H9 (cell line): ENCODE measurements at regions not wholly inside any gene's neighbourhood (a gene's known extent, or its start where the extent isn't known, plus 50 kb on each side); places are given as distances from the start of the nearest gene placed in this dataset.

Source experiments
- DNase-seq: peaks from one replicate; pipeline ENCODE4 v3.0.0-alpha.2; 2017
- H2AFZ ChIP-seq: one replicate; pipeline ENCODE4 v1.6.1; 2013; ENCODE audit warnings: mild to moderate bottlenecking, low read length, control low read depth, moderate library complexity
- H2AK5ac ChIP-seq: 2 replicates; pipeline ENCODE4 v1.6.1; 2013; ENCODE audit warnings: low read length, control low read depth, mixed read lengths; ENCODE audit not compliant: insufficient read length
- H2BK120ac ChIP-seq: one replicate; pipeline ENCODE4 v1.6.1; 2013; ENCODE audit warnings: low read depth, mild to moderate bottlenecking, low read length, control low read depth, inconsistent platforms; ENCODE audit not compliant: poor library complexity, severe bottlenecking
- H2BK12ac ChIP-seq: 2 replicates; pipeline ENCODE4 v1.6.1; 2013; ENCODE audit warnings: low read length, control low read depth, mixed read lengths, low read depth; ENCODE audit not compliant: insufficient read length
- H2BK15ac ChIP-seq: 2 replicates; pipeline ENCODE4 v1.6.1; 2013; ENCODE audit warnings: low read depth, low read length, control low read depth
- H2BK20ac ChIP-seq: one replicate; pipeline ENCODE4 v1.6.1; 2013; ENCODE audit warnings: low read depth, mild to moderate bottlenecking, low read length, control low read depth, inconsistent platforms; ENCODE audit not compliant: poor library complexity, severe bottlenecking
- H2BK5ac ChIP-seq: 2 replicates; pipeline ENCODE4 v1.6.1; 2013; ENCODE audit warnings: low read length, control low read depth, mixed read lengths; ENCODE audit not compliant: insufficient read length
- H3K14ac ChIP-seq: 2 replicates; pipeline ENCODE4 v1.6.1; 2013; ENCODE audit warnings: low read length, control low read depth; ENCODE audit not compliant: insufficient read depth
- H3K18ac ChIP-seq: 2 replicates; pipeline ENCODE4 v1.6.1; 2013; ENCODE audit warnings: low read depth, mild to moderate bottlenecking, mixed read lengths, low read length, control low read depth; ENCODE audit not compliant: insufficient read length
- H3K23ac ChIP-seq: 2 replicates; pipeline ENCODE4 v1.6.1; 2013; ENCODE audit warnings: low read length, control low read depth, mixed read lengths, low read depth; ENCODE audit not compliant: insufficient read length
- H3K23me2 ChIP-seq: 2 replicates; pipeline ENCODE4 v1.6.1; 2013; ENCODE audit warnings: low read depth, mild to moderate bottlenecking, mixed read lengths, low read length, control low read depth; ENCODE audit not compliant: insufficient read length, poor library complexity, severe bottlenecking
- H3K27ac ChIP-seq: 2 replicates; pipeline ENCODE4 v1.5.1; 2013; ENCODE audit warnings: low read length, control low read depth, mixed read lengths, low read depth; ENCODE audit not compliant: insufficient read length
- H3K27me3 ChIP-seq: 2 replicates; pipeline ENCODE4 v1.6.1; 2013; ENCODE audit warnings: low read length, control low read depth, inconsistent platforms; ENCODE audit not compliant: insufficient read depth
- H3K4ac ChIP-seq: 2 replicates; pipeline ENCODE4 v1.6.1; 2013; ENCODE audit warnings: low read depth, mild to moderate bottlenecking, control low read depth, inconsistent platforms, low read length, moderate library complexity
- H3K4me1 ChIP-seq: 2 replicates; pipeline ENCODE4 v1.6.1; 2013; ENCODE audit warnings: low read length, control low read depth, inconsistent platforms; ENCODE audit not compliant: insufficient read depth
- H3K4me2 ChIP-seq: 2 replicates; pipeline ENCODE4 v1.6.1; 2013; ENCODE audit warnings: low read length, control low read depth, mixed read lengths; ENCODE audit not compliant: insufficient read length, insufficient read depth
- H3K56ac ChIP-seq: 2 replicates; pipeline ENCODE4 v1.6.1; 2013; ENCODE audit warnings: low read depth, mild to moderate bottlenecking, mixed read lengths, low read length, control low read depth; ENCODE audit not compliant: insufficient read length
- H3K79me1 ChIP-seq: 2 replicates; pipeline ENCODE4 v1.6.1; 2013; ENCODE audit warnings: low read depth, mild to moderate bottlenecking, moderate library complexity, low read length, control low read depth, inconsistent platforms; ENCODE audit not compliant: insufficient read depth, poor library complexity, severe bottlenecking
- H3K79me2 ChIP-seq: 2 replicates; pipeline ENCODE4 v1.6.1; 2013; ENCODE audit warnings: low read length, control low read depth, inconsistent platforms; ENCODE audit not compliant: insufficient read depth
- H3K9ac ChIP-seq: 2 replicates; pipeline ENCODE4 v1.6.1; 2013; ENCODE audit warnings: low read length, control low read depth, mixed read lengths; ENCODE audit not compliant: insufficient read length; ENCODE audit errors: extremely low read depth
- H3K9me3 ChIP-seq: one replicate; pipeline ENCODE4 v1.6.1; 2013; ENCODE audit warnings: low read depth, low read length, inconsistent platforms; ENCODE audit not compliant: control insufficient read depth
- H3T11ph ChIP-seq: one replicate; pipeline ENCODE4 v1.6.1; 2013; ENCODE audit warnings: mild to moderate bottlenecking, low read length, control low read depth, inconsistent platforms
- H4K20me1 ChIP-seq: one replicate; pipeline ENCODE4 v1.6.1; 2013; ENCODE audit not compliant: control insufficient read depth, insufficient read length, insufficient read depth
- H4K5ac ChIP-seq: 2 replicates; pipeline ENCODE4 v1.6.1; 2013; ENCODE audit warnings: low read depth, mild to moderate bottlenecking, mixed read lengths, low read length, control low read depth; ENCODE audit not compliant: insufficient read length
- H4K8ac ChIP-seq: replicated peaks from 2 replicates; pipeline ENCODE4 v1.6.1; 2013; ENCODE audit warnings: low read length, control low read depth, mixed read lengths, low read depth; ENCODE audit not compliant: insufficient read length
- H4K91ac ChIP-seq: 2 replicates; pipeline ENCODE4 v1.6.1; 2013; ENCODE audit warnings: low read depth, mild to moderate bottlenecking, moderate library complexity, mixed read lengths, low read length, control low read depth; ENCODE audit not compliant: insufficient read length
- H3K27ac Mint-ChIP-seq, 3 experiments: 2 replicates in 2 of 3; 3 replicates in 1 of 3; pipeline ENCODE4 v1.8.0; 2020 to 2021; ENCODE audit warnings: mixed read lengths in 3 of 3, mild to moderate bottlenecking in 1 of 3, moderate library complexity in 1 of 3
- H3K27me3 Mint-ChIP-seq: 2 replicates; pipeline ENCODE4 v1.8.0; 2021; ENCODE audit warnings: low read depth, mild to moderate bottlenecking, moderate library complexity, mixed read lengths
- H3K36me3 Mint-ChIP-seq, 3 experiments: 2 replicates in 2 of 3; 3 replicates in 1 of 3; pipeline ENCODE4 v1.8.0; 2020 to 2021; ENCODE audit warnings: low read depth in 3 of 3, mixed read lengths in 3 of 3; ENCODE audit not compliant: insufficient read depth in 1 of 3
- H3K4me1 Mint-ChIP-seq, 2 experiments: 2 replicates each; pipeline ENCODE4 v1.8.0; 2020; ENCODE audit warnings: mixed read lengths in 2 of 2
- H3K4me3 Mint-ChIP-seq, 2 experiments: 2 replicates in 1 of 2; 3 replicates in 1 of 2; pipeline ENCODE4 v1.8.0; 2020 to 2021; ENCODE audit warnings: mild to moderate bottlenecking in 2 of 2, mixed read lengths in 2 of 2, moderate library complexity in 1 of 2
- H3K9me3 Mint-ChIP-seq, 2 experiments: 2 replicates in 1 of 2; 3 replicates in 1 of 2; pipeline ENCODE4 v1.8.0; 2020; ENCODE audit warnings: mild to moderate bottlenecking in 2 of 2, mixed read lengths in 2 of 2, moderate library complexity in 1 of 2
- WGBS: extraction: QIAGEN DNeasy Blood & Tissue Kit; methylation state at CpG from one replicate; pipeline ENCODE4 v1.1.7; 2013; ENCODE audit warnings: missing lambda C conversion rate, low lambda C conversion rate, mixed read lengths; ENCODE audit not compliant: insufficient read length; ENCODE audit errors: extremely low coverage; 5-methylcytosine and 5-hydroxymethylcytosine counted together
- TF ChIP-seq, protein P1 (sequence below): fragments of 200-600 bp; sonication (generic); conservative IDR thresholded peaks from 3 replicates; pipeline ENCODE4 v1.8.0; 2021; ENCODE audit warnings: antibody characterized with exemption, mild to moderate bottlenecking

DNA sequence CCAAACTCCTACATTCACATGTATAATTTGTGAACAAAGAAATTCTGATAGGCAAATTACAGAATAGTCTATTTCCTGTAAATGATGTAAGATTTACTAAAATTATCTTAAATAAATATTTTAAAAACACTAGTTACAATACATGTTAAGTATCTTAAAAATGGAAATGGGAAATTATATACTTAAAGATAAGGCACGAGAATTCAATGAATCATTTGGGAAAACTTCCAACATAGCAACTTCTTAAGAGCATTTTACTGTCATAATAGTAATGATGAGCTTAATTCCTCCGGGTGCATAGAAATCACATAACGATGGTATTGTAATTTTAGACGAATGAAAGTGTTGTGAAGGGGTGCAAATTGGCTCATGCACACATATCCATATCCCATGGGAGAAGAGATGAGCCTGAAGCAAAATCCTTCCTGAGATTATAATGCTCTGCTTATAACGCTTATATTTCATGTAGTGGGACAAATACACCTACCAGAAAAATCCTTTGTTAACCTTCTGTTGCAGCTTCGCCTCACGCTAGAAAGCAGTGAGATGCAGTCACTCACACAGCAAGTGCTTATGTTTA is 873.5 kb downstream of the PDHA2 start:
- Mint-ChIP-seq H3K9me3 (no peaks in the 10 kb centered on the region), H3K27me3 (no peaks in the 10 kb centered on the region), H3K4me3 (no peak overlapping the region), H3K27ac (no peak overlapping the region), H3K4me1 (no peaks in the 10 kb centered on the region), H3K36me3 (no peaks in the 10 kb centered on the region)
- no peak overlapping the region for H2BK120ac ChIP-seq
- H3K27ac ChIP-seq, result no peak overlapping the region
- no peak overlapping the region for H4K8ac ChIP-seq
- H3K23me2 ChIP-seq, result no peaks in the 10 kb centered on the region
- no peaks in the 10 kb centered on the region for H4K20me1 ChIP-seq
- no peak overlapping the region for H3K14ac ChIP-seq
- no peak overlapping the region for H4K5ac ChIP-seq
- H2BK5ac ChIP-seq, result no peak overlapping the region
- H2AFZ ChIP-seq, result no peak overlapping the region
- H3K4me1 ChIP-seq, result no peaks in the 10 kb centered on the region
- H3K9ac ChIP-seq, result no peak overlapping the region
- H2BK20ac ChIP-seq, result no peak overlapping the region
- H3K4me2 ChIP-seq, result no peak overlapping the region
- H3T11ph ChIP-seq, result no peak overlapping the region
- DNase-seq, result no peak
- no peak overlapping the region for H3K23ac ChIP-seq
- H3K56ac ChIP-seq, result no peak overlapping the region
- H3K18ac ChIP-seq, result no peak overlapping the region
- no peak overlapping the region for H2BK12ac ChIP-seq
- no peak overlapping the region for H2AK5ac ChIP-seq
- no peaks in the 10 kb centered on the region for H3K79me1 ChIP-seq
- no peaks in the 10 kb centered on the region for H3K27me3 ChIP-seq
- H3K4ac ChIP-seq, result no peak overlapping the region
- WGBS, result no CpG with 5 or more reads among the region's 7 CpGs
- H2BK15ac ChIP-seq, result no peak overlapping the region
- TF ChIP-seq, protein P1, sequence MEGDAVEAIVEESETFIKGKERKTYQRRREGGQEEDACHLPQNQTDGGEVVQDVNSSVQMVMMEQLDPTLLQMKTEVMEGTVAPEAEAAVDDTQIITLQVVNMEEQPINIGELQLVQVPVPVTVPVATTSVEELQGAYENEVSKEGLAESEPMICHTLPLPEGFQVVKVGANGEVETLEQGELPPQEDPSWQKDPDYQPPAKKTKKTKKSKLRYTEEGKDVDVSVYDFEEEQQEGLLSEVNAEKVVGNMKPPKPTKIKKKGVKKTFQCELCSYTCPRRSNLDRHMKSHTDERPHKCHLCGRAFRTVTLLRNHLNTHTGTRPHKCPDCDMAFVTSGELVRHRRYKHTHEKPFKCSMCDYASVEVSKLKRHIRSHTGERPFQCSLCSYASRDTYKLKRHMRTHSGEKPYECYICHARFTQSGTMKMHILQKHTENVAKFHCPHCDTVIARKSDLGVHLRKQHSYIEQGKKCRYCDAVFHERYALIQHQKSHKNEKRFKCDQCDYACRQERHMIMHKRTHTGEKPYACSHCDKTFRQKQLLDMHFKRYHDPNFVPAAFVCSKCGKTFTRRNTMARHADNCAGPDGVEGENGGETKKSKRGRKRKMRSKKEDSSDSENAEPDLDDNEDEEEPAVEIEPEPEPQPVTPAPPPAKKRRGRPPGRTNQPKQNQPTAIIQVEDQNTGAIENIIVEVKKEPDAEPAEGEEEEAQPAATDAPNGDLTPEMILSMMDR, result no peak
- H3K9me3 ChIP-seq, result no peaks in the 10 kb centered on the region
- H4K91ac ChIP-seq, result no peak overlapping the region
- no peaks in the 10 kb centered on the region for H3K79me2 ChIP-seq
